Liver (tissue), 3 donors: ENCODE measurements at regions not wholly inside any gene's neighbourhood (a gene's known extent, or its start where the extent isn't known, plus 50 kb on each side); places are given as distances from the start of the nearest gene placed in this dataset.

ENCODE experiments used
- GABPA ChIP-seq, 2 donors: IDR thresholded peaks in 1 of 2; conservative IDR thresholded peaks in 1 of 2; 2 replicates each; pipeline ENCODE4 v1.6.1; 2016; ENCODE audit warnings: antibody characterized with exemption in 2 of 2, mild to moderate bottlenecking in 1 of 2, moderate library complexity in 1 of 2
- TF ChIP-seq, protein P1 (sequence below): fragments of 150-350 bp; IDR thresholded peaks from 2 replicates; pipeline ENCODE4 v1.5.1; 2017; ENCODE audit warnings: improper control_type of control experiment, low read depth, low read length; ENCODE audit not compliant: missing input control
- donor health status: healthy.
- donor health status: healthy.

DNA sequence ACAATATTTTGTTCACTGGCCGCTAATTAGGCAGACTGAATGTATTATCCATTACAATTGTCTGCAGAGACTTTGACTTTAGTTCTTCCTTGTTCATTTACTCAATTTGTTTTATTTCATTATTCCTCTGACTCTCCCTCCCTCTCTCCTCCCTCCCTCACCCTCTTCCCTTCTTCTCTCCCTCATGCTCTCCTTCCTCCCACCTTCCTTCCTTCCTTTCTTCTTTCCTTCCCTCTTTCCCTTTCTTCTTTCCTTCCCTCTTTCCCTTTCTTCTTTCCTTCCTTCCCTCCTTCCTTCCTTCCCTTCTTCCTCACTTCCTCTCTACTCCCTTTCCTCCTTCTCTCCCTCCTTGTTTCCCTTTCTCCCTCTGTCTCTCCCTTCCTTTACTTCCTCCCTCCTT is 1591.0 kb upstream of the SLC10A2 start:
- TF ChIP-seq, protein P1, sequence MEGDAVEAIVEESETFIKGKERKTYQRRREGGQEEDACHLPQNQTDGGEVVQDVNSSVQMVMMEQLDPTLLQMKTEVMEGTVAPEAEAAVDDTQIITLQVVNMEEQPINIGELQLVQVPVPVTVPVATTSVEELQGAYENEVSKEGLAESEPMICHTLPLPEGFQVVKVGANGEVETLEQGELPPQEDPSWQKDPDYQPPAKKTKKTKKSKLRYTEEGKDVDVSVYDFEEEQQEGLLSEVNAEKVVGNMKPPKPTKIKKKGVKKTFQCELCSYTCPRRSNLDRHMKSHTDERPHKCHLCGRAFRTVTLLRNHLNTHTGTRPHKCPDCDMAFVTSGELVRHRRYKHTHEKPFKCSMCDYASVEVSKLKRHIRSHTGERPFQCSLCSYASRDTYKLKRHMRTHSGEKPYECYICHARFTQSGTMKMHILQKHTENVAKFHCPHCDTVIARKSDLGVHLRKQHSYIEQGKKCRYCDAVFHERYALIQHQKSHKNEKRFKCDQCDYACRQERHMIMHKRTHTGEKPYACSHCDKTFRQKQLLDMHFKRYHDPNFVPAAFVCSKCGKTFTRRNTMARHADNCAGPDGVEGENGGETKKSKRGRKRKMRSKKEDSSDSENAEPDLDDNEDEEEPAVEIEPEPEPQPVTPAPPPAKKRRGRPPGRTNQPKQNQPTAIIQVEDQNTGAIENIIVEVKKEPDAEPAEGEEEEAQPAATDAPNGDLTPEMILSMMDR = no peak
- TF ChIP-seq GABPA (IDR thresholded peaks at IDR 0.05 in 1 of 2, conservative IDR thresholded peaks at IDR 0.05 in 1 of 2) = no peak
